ENCODE measurements at regions not wholly inside any gene's neighbourhood (a gene's known extent, or its start where the extent isn't known, plus 50 kb on each side); places are given as distances from the start of the nearest gene placed in this dataset.

- no peak for TF ChIP-seq CTCF (IDR thresholded peaks at IDR 0.05)
- no peak for TF ChIP-seq POLR2A (IDR thresholded peaks at IDR 0.05)
- TF ChIP-seq EP300 (IDR thresholded peaks at IDR 0.05), result no peak
- H3K9me3 ChIP-seq, result no peaks in the 10 kb centered on the region
- no peaks in the 10 kb centered on the region for H3K27me3 ChIP-seq
Observed at GRCh38 chr18:38427234-38427633, 861.6 kb upstream of the CELF4 start.

GRCh38 chr18:38421872-38422615 is 856.4 kb upstream of the CELF4 start:
- Histone ChIP-seq H3K27ac (no peak overlapping the region), H3K4me1 (no peaks in the 10 kb centered on the region), H3K27me3 (no peaks in the 10 kb centered on the region), H3K36me3 (no peaks in the 10 kb centered on the region), H3K9me3 (no peaks in the 10 kb centered on the region), H3K4me3 (no peak overlapping the region)
- TF ChIP-seq EP300 (IDR thresholded peaks at IDR 0.05) (no peak), POLR2A (IDR thresholded peaks at IDR 0.05) (no peak), CTCF (IDR thresholded peaks at IDR 0.05) (no peak)
- 78 to 80% methylated on average over 6 of the region's 6 CpGs for WGBS, 2 donors
- DNase-seq (ENCODE audit: low spot score in 2 of 2), result no peak

More at GRCh38 chr18:38427234-38427633, 861.6 kb upstream of the CELF4 start:
- DNase-seq (ENCODE audit: low spot score in 2 of 2), result no peak
- no peaks in the 10 kb centered on the region for H3K4me1 ChIP-seq
- 58 to 84% methylated on average over 2 of the region's 2 CpGs for WGBS, 2 donors
- no peaks in the 10 kb centered on the region for H3K36me3 ChIP-seq
- no peak overlapping the region for H3K27ac ChIP-seq
- no peak overlapping the region for H3K4me3 ChIP-seq

- H3K4me1 ChIP-seq, result no peaks in the 10 kb centered on the region
- WGBS, 2 donors, result 81 to 84% methylated on average over 10 of the region's 10 CpGs
- no peak overlapping the region for H3K4me3 ChIP-seq
- no peak for TF ChIP-seq CTCF (IDR thresholded peaks at IDR 0.05)
- TF ChIP-seq POLR2A (IDR thresholded peaks at IDR 0.05), result no peak
- TF ChIP-seq EP300 (IDR thresholded peaks at IDR 0.05), result no peak
- no peaks in the 10 kb centered on the region for H3K36me3 ChIP-seq
- no peak for DNase-seq (ENCODE audit: low spot score in 2 of 2)
- no peaks in the 10 kb centered on the region for H3K27me3 ChIP-seq
- H3K9me3 ChIP-seq, result no peaks in the 10 kb centered on the region
- H3K27ac ChIP-seq, result no peak overlapping the region
Observed at GRCh38 chr18:38421021-38421420, 855.4 kb upstream of the CELF4 start.

GRCh38 chr18:38420611-38421010 is 855.0 kb upstream of the CELF4 start:
- Histone ChIP-seq H3K36me3 (no peaks in the 10 kb centered on the region), H3K27ac (no peak overlapping the region), H3K27me3 (no peaks in the 10 kb centered on the region), H3K4me1 (no peaks in the 10 kb centered on the region), H3K9me3 (no peaks in the 10 kb centered on the region), H3K4me3 (no peak overlapping the region)
- TF ChIP-seq EP300 (IDR thresholded peaks at IDR 0.05) (no peak), CTCF (IDR thresholded peaks at IDR 0.05) (no peak), POLR2A (IDR thresholded peaks at IDR 0.05) (no peak)
- WGBS, 2 donors, result 85 to 86% methylated on average over 3 of the region's 3 CpGs
- no peak for DNase-seq (ENCODE audit: low spot score in 2 of 2)

GRCh38 chr18:38415811-38416210 is 850.2 kb upstream of the CELF4 start:
- no peak overlapping the region for H3K27ac ChIP-seq
- H3K9me3 ChIP-seq, result no peaks in the 10 kb centered on the region
- no peaks in the 10 kb centered on the region for H3K4me1 ChIP-seq
- no peak for DNase-seq (ENCODE audit: low spot score in 2 of 2)
- H3K27me3 ChIP-seq, result no peaks in the 10 kb centered on the region
- H3K36me3 ChIP-seq, result no peaks in the 10 kb centered on the region
- no peak overlapping the region for H3K4me3 ChIP-seq
- WGBS, 2 donors, result 80 to 84% methylated on average over 4 of the region's 4 CpGs
- TF ChIP-seq EP300 (IDR thresholded peaks at IDR 0.05), result no peak
- no peak for TF ChIP-seq CTCF (IDR thresholded peaks at IDR 0.05)
- no peak for TF ChIP-seq POLR2A (IDR thresholded peaks at IDR 0.05)
